GM19438 (cell line): ENCODE measurements at regions not wholly inside any gene's neighbourhood (a gene's known extent, or its start where the extent isn't known, plus 50 kb on each side); places are given as distances from the start of the nearest gene placed in this dataset.

Source experiments
- ATAC-seq: cut with Tn5 transposase; IDR thresholded peaks from one replicate; pipeline ENCODE4 v1.9.1; 2021; ENCODE audit warnings: low read depth; ENCODE audit not compliant: unreplicated experiment

GRCh38 chr4:165763640-165764039 is 109.4 kb upstream of the TLL1 start:
- no peak for ATAC-seq

- no peak for ATAC-seq
Measured at GRCh38 chr4:165765053-165765452, 108.0 kb upstream of the TLL1 start.

- ATAC-seq = no peak
Measured at GRCh38 chr4:165766018-165766417, 107.0 kb upstream of the TLL1 start.

GRCh38 chr4:165766976-165767375 is 106.1 kb upstream of the TLL1 start:
- no peak for ATAC-seq

GRCh38 chr4:165767671-165768070 is 105.4 kb upstream of the TLL1 start:
- no peak for ATAC-seq

GRCh38 chr4:165768281-165768680 is 104.8 kb upstream of the TLL1 start:
- ATAC-seq = no peak

GRCh38 chr4:165774326-165774725 is 98.7 kb upstream of the TLL1 start:
- ATAC-seq = no peak

GRCh38 chr4:165779950-165780670 is 92.9 kb upstream of the TLL1 start:
- ATAC-seq = no peak

GRCh38 chr4:165780735-165781134 is 92.3 kb upstream of the TLL1 start:
- no peak for ATAC-seq

- ATAC-seq = no peak
Measured at GRCh38 chr4:165782623-165783022, 90.4 kb upstream of the TLL1 start.

- no peak for ATAC-seq
Measured at GRCh38 chr4:165783626-165784025, 89.4 kb upstream of the TLL1 start.

GRCh38 chr4:165784672-165785071 is 88.4 kb upstream of the TLL1 start:
- ATAC-seq = no peak

- no peak for ATAC-seq
Measured at GRCh38 chr4:165785337-165785736, 87.7 kb upstream of the TLL1 start.

GRCh38 chr4:165787516-165788274 is 85.3 kb upstream of the TLL1 start:
- no peak for ATAC-seq

GRCh38 chr4:165788686-165789463 is 84.2 kb upstream of the TLL1 start:
- ATAC-seq = no peak

GRCh38 chr4:165793236-165793635 is 79.8 kb upstream of the TLL1 start:
- no peak for ATAC-seq

GRCh38 chr4:165794834-165795233 is 78.2 kb upstream of the TLL1 start:
- no peak for ATAC-seq

- ATAC-seq = no peak
Measured at GRCh38 chr4:165799384-165799815, 73.6 kb upstream of the TLL1 start.

GRCh38 chr4:165802452-165802851 is 70.6 kb upstream of the TLL1 start:
- ATAC-seq = no peak

GRCh38 chr4:165803005-165803404 is 70.0 kb upstream of the TLL1 start:
- no peak for ATAC-seq

GRCh38 chr4:165805406-165805805 is 67.6 kb upstream of the TLL1 start:
- ATAC-seq = no peak
